Hepatic stellate cell (primary cell): ENCODE measurements at regions not wholly inside any gene's neighbourhood (a gene's known extent, or its start where the extent isn't known, plus 50 kb on each side); places are given as distances from the start of the nearest gene placed in this dataset.

ENCODE experiments used
- DNase-seq: peaks from one replicate; pipeline ENCODE4 v3.0.0; 2011; ENCODE audit warnings: low spot score

- no peak for DNase-seq
Observed at GRCh38 chr16:86632206-86632605, 53.9 kb downstream of the FOXL1 start.

GRCh38 chr16:86632944-86633343, 54.6 kb downstream of the FOXL1 start:
- no peak for DNase-seq

GRCh38 chr16:86634292-86634691, 55.9 kb downstream of the FOXL1 start:
- DNase-seq = peak; percentile 66

- peak; percentile 63 for DNase-seq
Observed at GRCh38 chr16:86635176-86635876, 57.0 kb downstream of the FOXL1 start.

GRCh38 chr16:86635926-86636325, 57.6 kb downstream of the FOXL1 start:
- no peak for DNase-seq

DNA sequence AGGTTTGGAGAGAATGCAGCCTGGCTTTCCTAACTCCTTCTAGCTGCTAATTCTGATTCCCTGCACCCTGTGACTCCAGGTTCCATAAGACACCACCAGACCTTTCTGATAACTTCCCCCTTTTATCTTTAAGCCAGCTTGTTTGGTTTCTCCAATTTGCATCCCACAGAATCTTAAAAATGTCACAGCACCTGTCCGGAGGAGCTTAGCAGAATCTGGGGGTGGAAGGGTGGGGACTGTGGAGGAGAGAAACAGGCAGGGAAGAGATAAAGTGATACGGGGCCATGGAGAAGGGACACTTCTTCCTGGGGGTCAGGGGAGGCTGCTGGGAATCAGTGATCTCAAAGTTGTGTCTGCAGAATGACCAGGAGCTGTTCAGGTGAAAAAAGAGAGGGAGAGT, 59.4 kb downstream of the FOXL1 start:
- no peak for DNase-seq

DNA sequence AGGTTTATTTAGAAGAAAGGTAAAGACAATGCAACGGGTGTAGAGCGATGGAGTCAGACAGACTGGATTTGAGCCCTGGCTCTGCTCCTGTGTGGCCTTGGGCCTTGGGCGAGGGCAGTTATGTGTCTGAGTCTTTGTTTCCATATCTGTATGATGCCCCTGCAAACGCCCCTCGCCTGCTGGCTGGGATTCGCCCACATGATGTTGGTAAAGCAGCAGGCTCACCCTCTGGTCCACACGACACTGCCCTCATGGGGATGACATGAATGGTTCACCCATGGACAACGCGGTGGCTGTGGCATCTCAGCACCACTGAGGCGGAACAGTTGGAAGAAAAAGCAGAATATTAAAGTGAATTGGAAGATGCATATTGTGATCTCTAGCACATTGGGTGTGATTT, 60.3 kb downstream of the FOXL1 start:
- no peak for DNase-seq

DNA sequence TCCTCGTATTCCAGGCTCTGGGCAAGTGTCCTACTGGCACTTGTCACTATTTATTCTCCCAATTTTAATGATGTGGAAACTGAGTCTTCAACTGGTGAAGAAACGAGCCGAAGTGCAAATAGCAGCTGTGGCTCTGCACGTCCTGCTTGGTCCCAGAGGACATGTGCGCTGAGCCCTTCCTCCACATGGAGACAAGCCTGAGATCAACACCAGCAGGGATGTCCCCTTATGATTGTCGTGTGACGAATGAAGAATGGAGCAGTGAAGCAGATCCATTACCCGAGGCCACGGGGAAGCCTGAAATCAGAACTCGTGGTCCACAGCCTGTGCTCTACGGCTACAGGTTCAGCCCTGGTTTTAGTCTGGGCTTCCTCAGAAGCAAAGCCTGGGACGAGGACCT, 61.0 kb downstream of the FOXL1 start:
- no peak for DNase-seq

GRCh38 chr16:86640265-86640843, 62.0 kb downstream of the FOXL1 start:
- DNase-seq = no peak

GRCh38 chr16:86642087-86642486, 63.7 kb downstream of the FOXL1 start:
- no peak for DNase-seq

GRCh38 chr16:86643671-86644070, 65.3 kb downstream of the FOXL1 start:
- no peak for DNase-seq

- DNase-seq = no peak
Observed at GRCh38 chr16:86647561-86647960, 69.2 kb downstream of the FOXL1 start.

DNA sequence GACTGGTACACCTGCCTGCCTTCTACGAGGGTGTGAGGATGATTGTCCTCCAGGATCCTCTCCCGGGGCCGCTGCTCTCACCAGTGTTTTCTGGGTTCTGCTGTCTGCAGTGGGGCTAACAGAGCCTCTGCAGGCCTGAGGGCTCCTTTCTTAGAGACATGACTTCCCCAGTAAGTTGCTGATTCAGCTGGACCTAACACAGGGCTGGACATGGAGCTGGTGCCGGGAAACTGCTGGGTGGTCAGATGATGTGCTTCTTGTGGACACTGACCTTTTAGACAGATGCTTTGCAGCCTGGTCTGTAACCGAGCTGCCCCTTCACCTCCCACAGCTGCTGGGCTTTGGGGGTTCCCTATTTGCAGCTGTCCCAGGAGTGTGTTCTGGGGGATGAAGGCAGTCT, 71.5 kb downstream of the FOXL1 start:
- DNase-seq = no peak

DNA sequence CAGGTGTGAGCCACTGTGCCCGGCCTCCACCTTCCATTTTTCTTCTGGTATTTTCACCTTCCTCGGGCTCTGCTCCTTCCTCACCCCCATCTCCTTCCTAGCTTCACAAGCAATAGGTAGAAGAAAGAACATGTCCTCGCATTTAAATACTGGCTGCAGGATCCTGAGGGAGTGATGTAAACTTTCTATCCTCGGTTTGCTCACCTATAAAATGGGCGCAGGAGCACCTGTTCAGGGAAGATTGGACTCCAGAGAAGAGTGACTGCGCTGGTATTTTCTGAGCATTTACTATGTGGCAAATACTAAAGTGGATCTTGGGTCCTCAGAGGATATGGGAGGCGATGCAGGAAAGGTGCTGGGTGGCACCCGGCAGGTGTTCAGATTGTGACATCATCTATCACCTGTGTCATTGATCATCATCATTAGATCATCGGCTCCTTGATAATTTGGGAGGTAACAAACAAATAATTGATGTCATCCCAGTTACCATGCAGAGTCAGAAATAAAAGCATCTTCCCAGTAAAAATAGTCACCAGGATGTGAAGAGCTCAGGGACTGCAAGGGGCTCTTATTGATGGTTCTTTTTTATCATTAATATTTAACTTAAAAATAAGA, 72.8 kb downstream of the FOXL1 start:
- DNase-seq = no peak

- DNase-seq = no peak
Observed at GRCh38 chr16:86651823-86652222, 73.5 kb downstream of the FOXL1 start.

- DNase-seq = no peak
Observed at GRCh38 chr16:86653285-86654006, 75.1 kb downstream of the FOXL1 start.

DNA sequence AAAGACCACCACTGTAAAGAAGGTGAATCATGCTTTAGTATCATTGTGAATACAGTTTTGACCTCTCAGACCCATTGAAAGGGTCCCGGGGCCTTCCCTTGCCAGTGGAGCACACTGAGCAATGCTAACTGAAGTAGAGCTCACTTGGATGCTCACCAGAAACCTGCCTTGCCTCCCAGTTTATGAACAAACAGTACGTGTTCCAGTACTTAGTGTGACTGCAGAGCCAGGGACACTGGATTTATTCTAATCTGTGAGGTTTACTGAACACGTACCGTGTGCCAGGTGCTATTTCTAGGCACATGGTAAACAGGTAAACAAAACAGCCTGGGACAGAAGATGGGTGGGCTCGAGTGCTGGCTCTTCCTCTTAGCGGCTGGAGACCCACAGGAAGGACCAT, 79.6 kb downstream of the FOXL1 start:
- no peak for DNase-seq

GRCh38 chr16:86660623-86661022, 82.3 kb downstream of the FOXL1 start:
- no peak for DNase-seq

DNA sequence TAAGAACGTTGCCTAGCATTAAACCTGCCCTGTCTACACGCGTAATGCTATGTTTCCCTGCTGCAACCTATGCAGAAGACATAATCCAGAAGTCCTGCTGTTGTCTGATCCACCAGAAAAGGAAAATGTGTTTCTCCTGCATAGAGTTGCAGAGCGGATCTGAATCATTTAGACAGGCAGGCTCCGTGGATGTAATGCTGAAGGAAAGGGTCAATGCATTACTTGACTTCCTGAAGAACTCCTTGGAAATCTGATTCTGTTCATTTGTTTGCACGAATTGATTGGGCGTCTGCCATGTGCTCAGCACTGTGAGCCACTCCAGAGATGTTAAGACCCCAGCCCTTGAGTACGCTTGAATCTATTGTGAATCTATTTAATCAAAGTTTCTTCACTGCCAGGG, 83.4 kb downstream of the FOXL1 start:
- DNase-seq = no peak

DNA sequence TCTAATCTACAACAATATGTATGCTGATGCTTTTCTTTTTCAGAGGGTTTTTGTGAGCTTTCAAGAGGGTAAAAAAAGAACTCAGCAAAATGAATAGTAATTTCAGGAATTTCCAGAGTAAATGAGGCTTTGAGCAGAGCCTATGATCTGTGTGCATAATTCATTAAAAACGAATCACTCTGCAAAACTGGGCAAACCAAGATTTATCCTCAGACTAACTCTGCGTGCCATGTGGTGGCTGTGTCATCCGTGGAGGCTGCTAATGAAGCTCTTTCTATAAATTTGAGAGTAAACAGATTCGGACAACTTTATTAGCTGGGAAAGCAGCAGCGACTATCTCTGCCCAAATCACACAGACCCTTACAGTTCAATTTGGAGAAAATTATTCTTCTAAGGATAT, 83.8 kb downstream of the FOXL1 start:
- no peak for DNase-seq

DNA sequence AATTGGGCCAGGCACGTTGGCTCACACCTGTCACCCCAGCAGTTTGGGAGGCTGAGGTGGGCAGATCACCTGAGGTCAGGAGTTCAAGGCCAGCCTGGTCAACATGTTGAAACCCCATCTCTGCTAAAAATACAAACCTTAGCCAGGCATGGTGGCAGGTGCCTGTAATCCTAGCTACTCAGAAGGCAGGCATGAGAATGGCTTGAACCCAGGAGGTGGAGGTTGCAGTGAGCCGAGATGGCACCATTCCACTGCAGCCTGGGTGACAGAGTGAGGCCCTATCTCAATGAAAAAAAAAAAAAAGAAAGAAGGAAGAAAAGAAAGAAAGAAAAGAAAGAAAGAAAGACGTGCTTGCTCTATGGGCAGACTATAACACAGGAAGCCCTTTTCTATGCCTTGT, 84.4 kb downstream of the FOXL1 start:
- no peak for DNase-seq

- no peak for DNase-seq
Observed at GRCh38 chr16:86663685-86664521, 85.6 kb downstream of the FOXL1 start.
